AML-193 (cell line): ENCODE measurements at regions not wholly inside any gene's neighbourhood (a gene's known extent, or its start where the extent isn't known, plus 50 kb on each side); places are given as distances from the start of the nearest gene placed in this dataset.

Experiments used
- DNase-seq, 2 experiments: peaks; one replicate each; lab custom pipeline; 2025; lab: John Stamatoyannopoulos, UW

DNA sequence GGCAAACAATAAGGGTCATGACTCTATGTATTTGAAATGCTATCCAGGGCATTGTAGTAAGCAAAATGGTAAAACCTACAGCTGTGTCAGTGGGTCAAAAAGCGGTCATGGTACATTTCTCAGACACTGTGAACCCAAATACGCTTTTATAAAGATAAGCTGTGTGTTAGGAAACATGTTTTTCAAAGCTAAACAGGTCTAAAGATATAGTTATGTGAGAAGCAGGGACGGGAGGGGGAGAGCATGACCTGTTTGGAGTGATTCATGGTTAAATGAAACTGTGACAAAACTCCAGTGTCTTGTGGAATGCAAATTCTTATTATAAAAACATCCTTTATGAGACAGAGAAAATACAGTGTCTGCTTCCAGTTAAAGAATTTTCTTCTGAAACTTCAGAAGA lies 205.4 kb upstream of the BMP2 start:
- DNase-seq: no peak

DNA sequence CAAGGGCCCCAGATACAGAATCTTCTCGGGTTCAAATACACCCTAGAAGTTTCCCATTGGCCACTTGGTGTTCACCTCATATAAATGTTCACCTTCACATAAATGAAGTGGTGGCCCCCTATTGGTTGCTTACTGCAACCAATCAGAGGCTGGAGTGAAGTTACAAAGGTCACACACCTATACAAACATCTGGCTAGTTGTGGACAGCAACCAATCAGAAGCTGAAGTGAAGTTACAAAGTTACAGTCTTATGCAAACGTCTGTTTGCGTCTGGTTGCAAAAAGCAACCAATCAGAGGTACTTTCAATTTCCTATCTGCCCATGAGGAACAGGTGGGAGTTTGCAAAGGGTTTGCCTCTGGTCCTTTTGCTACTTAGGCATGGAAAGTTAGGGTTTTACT lies 206.5 kb upstream of the BMP2 start:
- no peak for DNase-seq

DNA sequence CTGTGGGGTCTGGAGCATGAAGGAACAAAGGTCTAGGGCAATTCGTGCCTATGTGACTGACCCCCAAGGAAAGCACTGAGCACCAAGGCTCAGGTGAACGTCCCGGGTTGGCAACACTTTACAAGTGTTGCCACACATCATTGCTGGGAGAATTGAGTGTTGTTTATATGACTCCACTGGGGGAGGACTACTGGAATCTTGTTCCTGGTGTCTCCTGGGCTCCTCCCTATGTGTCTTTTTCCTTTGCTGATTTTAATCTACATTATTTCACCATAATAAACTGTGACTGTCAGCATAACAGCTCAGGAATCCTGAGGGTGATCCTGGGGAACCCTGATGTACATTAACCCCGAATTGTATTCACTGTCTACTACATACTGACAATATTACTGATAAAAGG lies 207.7 kb upstream of the BMP2 start:
- DNase-seq: no peak

DNA sequence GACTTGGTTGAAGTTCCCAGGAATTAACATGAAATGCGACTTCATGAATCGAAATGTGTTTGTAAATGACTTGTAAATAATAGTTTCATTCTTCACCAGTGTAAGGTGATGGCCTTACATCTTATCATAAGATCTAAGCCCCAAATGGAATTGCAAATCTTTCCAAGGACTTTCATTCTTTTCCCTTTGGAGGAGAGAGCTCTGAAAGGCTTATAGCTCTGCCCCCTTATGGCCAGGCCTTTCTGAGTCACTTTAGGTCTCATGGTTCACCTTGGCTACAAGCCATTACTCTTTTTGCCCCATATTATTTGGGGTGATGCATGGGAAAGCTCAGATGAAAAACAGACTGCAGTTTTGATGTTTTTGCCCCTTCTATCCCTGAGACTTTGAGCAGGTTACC lies 209.1 kb upstream of the BMP2 start:
- DNase-seq: no peak

DNA sequence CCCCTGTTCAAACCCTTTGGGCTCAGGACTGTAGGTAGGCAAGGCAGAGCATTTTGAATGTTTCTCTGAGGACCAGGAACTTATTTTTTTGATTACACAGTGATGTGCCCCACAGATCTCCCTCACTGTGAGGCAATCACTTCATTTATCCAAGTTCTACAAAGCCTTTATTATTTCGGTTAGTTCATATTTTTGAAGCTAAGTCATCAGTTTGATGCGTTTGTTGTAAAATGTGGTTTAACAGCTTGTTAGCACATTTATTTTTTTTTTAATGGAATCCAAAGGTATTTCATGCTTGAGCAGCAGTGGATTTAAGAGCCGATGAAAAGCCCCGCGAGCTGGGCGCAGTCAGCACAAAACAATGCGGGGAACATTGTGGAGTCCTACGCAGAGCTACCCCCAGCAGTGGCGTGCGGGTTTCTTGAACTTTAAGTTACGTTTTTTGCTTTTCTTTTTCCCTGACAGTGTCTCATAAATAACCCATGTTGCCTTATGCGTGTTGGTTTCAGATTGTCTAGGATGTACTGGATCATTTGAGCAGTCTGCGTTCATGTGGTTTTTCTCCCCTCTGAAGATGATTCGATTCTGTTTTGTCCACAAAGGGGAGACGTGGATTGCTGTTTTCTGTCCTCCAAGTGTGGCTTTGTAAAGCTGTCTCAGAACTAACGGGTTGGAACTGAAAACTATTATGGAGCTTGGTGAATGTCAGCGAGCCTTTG lies 233.6 kb upstream of the BMP2 start:
- DNase-seq: no peak

DNA sequence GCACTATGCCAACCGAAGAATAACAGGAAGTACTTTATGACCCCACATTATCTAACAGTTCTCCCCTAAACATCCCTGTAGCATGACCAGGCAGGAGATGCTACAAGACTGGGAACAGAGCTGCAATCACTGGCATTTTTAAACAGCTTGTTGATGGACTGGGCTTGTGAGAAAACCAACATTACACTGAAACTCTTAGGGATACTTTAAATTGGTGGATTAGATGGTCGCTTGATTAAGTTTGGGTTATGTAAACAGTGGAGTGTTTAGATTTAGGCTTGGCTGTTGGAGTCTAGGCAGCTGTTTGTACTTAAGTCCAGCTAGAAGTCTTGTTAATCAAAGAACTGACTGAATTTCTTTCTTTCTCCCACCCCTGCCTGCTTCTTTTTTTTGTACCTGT lies 234.1 kb upstream of the BMP2 start:
- DNase-seq: no peak

DNA sequence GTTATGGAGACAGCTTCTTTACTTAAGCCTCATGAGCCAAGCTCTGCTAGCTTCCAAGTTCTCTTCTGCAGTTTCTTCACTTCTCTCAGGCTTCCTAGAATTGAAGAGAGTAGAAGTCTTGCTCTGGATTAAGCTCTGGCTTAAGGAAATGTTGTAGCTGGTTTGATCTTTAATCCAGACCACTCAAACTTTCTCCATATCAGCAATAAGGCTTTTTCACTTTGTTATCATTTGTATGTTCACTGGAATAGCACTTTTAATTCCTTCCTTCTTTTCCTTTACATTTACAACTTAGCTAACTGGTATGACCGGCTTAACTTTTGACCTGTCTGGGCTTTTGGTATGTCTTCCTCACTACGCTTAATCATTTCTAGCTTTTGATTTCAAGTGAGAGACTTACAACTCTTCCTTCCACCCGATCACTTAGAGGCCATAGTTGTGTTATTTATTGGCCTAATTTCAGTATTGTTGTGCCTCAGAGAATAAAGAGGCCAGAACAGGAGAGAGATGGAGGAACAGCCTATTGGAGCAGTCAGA lies 236.6 kb upstream of the BMP2 start:
- no peak for DNase-seq

DNA sequence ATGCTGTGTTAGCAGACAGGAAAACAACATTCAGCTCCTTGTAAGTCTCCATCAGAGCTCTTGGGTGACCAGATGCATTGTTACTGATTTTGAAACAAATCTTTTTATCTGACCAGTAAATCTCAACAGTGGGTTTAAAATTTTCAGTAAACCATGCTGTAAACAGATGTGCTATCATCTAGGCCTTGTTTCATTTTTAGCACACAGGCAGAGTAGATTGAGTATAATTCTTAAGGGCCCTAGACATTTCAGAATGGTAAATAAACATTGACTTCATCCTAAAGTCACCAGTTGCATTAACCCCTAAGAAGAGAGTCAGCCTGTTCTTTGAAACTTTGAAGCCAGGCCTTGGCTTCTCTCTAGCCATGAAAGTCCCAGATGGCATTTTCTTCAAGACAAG lies 237.2 kb upstream of the BMP2 start:
- no peak for DNase-seq

DNA sequence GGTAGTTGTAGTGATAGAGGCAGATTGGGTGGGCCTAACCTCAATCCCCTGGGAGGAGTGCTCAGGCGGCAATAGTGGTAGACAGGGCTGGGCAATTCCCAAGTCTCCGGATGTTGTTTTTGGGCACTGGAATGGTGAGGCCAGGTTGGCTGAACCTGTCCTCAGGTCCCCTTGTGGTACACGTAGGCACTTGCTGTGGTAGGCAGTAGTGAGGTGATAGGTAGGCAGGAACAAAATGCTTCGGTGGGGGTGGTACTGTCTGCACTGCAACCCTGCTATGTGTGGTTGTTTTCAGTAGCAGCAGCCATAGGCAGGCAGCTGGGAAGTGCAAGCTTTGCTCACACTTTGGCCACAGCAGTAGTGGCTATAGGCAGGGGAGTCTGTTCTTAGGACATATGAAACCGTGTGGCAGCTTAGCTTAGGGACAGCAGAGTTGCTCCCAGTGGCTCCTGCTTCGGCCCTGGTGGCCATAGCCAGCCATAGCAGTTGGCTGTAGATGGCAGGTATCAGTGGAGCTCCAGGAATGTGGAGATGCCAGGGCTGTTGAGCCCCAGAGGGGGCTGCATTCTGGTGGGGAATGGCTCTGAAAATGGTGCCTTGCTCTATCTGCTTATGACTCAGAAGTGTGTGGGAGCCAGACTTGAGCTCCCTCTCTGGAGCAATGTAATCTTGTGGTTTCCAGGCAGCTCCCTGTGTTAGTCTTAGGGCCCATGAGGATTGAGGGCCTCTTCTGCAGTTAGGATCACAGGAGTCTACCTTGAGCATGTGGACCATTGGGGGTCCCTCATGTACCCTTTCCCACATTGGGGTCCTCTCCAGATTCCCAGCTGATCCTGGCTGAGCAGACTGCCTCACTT lies 241.8 kb upstream of the BMP2 start:
- DNase-seq: no peak

DNA sequence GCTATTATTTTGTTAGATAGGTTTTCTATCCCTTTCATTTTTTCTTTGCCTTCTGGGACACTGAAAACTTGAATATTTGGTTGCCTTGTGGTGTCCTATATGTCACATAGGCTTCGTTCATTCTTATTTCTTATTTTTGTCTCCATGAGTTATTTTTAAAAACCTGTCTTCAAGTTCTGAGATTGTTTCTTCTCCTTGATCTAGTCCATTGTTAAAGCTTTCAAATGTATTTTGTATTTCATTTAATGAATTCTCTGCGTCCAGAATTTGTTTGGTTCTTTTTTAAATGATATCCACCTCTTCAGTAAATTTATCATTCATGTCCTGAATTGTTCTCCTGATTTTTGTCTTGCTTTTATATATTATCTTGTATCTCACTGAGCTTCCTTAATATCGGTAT lies 243.2 kb upstream of the BMP2 start:
- no peak for DNase-seq

DNA sequence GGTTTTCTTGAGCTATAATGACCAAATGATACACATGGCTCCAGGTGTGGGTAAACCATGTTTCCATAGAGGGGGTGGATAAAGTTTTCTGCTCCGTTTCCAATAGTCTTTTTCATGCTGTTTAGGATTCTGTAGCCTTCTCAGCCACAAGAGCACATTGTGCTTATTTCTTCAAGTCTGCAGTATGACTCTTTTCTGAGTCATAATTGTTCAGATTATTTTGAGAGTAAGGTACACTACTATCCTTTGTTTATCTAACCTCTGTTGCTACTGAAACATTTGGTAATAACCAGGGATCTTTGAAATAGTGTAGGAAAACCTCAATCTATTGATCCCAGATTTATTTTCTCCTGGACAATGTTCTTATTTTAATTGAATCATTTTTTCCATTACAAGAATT lies 247.9 kb upstream of the BMP2 start:
- DNase-seq: no peak

DNA sequence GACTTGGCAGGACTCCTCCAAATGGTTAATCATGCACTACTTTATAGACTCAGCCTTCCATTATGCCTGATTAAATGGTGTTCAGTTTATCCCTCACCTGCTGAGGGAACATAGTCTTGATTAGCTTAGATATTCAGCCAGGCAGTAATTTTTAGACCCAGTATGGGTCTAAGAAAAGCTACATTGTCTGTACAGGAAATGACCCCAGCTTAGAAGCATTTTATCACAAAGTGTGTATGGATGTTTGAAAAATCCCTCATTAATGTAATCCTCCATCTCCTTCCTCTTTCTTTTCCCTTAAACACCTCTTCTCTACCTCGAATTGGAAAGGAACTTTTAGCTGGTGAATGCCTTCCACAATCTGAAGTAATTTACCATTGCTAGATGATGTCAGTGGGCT lies 252.2 kb upstream of the BMP2 start:
- no peak for DNase-seq

DNA sequence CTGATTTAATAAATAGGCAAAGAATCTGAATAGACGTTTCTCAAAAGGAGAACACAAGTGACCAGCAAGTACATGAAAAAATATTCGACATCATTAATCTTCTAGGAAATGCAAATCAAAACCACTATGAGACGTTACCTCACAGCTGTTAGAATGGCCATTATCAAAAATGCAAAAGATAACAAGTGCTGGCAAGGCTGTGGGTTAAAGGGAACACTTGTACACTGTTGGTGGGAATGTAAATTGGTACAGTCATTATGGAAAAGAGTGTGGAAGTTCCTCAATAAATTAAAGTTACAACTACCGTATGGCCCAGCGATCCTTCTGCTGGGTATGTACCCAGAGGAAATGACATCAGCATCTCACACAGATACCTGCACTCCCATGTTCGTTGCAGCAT lies 253.9 kb upstream of the BMP2 start:
- DNase-seq: no peak

DNA sequence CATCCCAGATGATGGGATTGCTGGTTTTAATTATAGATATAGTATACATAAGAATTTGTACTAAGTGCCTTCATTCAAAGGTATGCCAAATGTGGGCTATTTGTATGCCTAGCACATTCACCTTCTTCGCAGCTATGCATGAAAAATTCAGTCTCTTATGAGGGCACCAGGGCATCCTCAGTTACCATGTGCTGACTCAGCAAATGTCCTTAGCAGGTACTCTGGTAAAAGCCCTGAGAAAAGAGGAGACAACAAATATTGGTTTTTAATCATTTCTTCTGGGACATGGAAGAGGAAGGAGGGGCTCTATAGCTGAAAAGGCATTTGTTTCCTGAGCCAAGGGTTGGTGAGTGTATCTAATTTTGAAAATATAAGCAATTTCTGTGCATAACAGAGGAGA lies 258.1 kb upstream of the BMP2 start:
- no peak for DNase-seq

DNA sequence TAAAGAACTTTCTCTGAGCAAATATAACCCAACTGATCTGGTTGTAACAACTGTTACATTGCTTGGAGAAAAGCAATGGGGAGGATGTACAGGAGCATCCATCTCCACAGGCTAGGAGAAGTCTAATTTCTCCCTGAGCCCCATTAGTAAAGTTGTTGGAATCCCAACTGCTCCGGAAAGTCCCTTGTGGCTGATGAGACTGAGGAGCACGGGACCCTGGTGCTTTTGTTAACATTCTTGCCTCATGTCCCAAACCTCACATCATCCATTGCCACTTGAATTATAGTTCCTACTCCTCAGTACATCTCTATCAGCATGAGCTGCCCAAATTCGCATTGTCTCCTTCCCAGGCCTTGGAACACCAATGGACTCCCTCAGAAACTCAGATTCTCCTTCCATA lies 260.6 kb upstream of the BMP2 start:
- no peak for DNase-seq

DNA sequence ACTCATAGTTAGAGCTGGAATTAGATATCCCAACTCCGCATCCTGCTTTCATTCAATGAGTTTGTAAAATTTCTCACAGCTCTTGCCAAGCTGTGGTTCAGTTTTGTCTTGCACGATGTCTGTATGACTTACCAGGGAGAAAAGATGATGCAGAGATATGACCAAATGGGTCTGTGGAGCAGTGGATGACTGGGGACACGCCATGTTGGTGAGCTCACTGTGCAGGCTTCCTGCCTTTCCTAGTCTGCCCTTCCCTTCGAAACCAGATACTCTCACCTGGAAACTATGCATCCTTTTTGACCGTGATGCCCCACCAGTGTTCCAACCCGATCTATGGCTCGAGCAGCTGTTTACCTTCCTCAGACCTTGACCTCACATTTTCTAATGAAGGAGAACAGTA lies 262.7 kb upstream of the BMP2 start:
- no peak for DNase-seq

DNA sequence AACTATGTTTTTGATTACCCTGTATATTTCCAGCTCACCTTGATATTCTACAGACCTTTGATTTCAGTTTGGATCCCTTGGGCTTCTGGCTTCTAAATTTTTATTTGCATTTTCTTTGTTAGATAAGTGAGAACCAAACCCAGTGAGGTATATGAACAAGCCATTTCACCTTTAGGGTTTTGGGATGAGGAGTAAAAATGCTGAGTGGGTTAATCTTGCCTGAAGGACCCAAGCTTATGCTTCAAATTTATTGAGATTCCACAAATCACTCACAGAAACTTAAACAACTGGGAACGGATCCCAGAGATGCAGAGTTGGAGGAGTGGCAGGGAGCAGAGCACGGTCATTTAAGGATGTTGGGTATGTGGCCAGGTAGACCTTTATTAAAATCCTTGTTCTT lies 263.3 kb upstream of the BMP2 start:
- DNase-seq: no peak

DNA sequence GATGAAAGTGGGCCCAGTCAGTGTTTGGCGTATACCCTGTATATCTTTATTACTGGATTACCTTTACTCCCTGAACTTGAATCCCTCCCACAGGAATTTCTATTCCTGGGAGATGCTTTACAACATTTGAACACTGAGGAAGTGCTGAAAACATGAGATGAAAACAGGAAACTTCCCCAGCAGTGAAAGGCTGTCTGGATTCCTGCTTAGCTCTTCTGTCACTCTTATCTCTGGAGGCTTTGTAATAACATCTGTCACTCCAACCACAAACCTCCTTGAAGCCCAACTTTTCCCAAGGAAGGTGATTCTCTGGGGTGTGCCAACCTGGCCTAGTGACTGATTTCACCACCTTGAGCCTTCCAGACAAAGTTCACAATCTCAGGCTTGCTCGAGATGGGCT lies 264.5 kb upstream of the BMP2 start:
- no peak for DNase-seq

DNA sequence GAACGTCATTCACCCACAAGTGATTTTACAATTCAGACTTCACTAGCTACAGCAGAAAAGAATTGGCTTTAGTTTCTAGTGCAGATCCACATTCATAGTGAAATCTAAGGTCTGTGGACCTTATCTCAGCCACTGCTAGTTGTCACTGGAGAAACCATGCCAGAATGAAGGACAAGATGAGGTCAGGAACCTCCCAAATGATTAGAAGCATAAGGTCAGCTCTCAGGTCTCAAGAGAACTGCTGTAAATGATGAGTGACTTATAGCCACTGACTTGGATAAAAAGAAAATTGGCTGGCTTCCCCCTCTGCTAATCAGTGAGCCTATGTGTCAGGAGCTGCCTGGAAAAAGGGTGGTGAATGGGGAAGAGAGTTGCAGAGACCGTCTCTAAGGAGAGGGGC lies 265.3 kb upstream of the BMP2 start:
- DNase-seq: no peak

DNA sequence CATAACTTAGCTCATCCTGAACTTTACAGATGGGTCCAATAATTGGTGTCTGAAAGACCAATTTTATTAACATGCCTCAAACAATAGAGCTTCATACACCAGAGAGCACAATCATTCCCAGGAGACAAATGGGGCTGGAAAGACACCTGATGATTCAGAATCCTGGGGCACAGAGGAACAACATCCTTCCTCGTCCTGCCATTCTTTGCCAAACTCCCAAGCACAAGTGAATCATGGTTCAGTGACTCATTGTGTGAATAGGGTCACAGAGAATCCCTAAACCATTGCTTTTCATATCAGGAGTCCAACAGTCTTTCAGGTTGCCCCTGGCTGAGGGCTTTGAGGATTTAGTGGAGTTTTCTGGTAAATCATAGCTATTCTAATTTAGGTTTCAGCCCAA lies 266.4 kb upstream of the BMP2 start:
- no peak for DNase-seq

DNA sequence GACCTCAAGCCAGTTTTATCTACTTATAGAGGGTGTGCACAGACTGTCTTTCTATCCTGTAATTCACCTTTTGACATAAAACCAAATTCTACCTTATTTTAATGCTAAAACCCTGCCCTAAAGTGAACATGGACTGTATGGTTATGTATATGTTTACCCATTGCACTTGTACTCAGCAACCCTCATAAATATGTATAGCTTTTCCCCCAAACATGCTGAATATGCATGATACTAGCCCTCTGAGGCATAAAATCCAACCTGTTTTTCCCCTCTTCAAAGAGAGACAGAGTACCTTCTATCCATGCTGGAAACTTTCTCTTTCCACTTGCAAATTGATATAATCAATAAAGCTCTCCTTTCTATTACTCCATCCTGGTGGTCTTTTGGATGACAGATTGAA lies 267.9 kb upstream of the BMP2 start:
- DNase-seq: no peak

DNA sequence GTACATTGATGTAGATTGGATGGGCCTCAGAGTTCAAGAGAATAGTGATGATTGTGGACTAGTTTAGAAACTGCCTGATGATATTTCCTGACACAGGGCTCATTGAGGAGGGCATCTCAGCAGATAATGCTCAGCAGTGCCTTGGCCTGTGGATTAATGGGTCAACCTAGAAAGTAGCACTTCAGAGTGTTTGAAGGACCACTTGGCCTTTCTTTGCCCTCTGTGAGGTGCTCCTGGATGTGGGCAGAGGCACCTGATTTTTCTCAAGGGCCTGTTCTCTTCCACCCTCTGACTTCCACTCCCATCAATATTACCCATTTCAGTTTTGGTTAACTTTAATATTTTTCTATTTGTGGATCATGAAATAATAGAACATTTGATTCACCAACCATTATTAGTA lies 270.6 kb upstream of the BMP2 start:
- no peak for DNase-seq

DNA sequence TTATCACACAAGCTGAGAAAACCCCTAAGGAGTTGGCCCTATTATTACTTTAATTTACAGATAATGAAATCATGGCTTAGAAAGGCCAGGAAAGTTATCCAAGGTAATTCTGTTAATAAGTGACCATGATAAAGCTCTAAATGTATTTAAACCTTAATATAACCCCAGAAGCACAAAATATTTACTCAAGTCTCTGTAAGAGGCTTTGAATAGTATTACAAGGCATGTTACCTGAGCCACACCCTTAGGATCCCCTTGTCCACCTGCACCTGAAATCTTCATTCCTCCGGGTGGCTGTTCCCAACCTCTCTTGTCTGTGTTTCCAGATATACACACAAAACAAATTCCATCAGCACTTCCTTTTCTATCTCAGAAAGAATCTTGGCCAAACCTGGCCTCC lies 271.6 kb upstream of the BMP2 start:
- DNase-seq: no peak
